ENCODE measurements at regions not wholly inside any gene's neighbourhood (a gene's known extent, or its start where the extent isn't known, plus 50 kb on each side); places are given as distances from the start of the nearest gene placed in this dataset.

GRCh38 chr16:65965628-65966027 is 400.9 kb upstream of the CDH5 start:
- no peak for DNase-seq
- H3K9me3 ChIP-seq = no peaks in the 10 kb centered on the region
- no peak overlapping the region for H3K4me3 ChIP-seq
- TF ChIP-seq CTCF (IDR thresholded peaks at IDR 0.05) (no peak), POLR2A (IDR thresholded peaks at IDR 0.05) (no peak)
- H3K4me1 ChIP-seq = no peaks in the 10 kb centered on the region
- H3K36me3 ChIP-seq = no peaks in the 10 kb centered on the region
- H3K27ac ChIP-seq = no peak overlapping the region
- H3K27me3 ChIP-seq = no peaks in the 10 kb centered on the region

- Histone ChIP-seq H3K27ac (no peak overlapping the region), H3K4me3 (no peak overlapping the region), H3K27me3 (no peaks in the 10 kb centered on the region), H3K4me1 (no peaks in the 10 kb centered on the region), H3K9me3 (no peaks in the 10 kb centered on the region), H3K36me3 (no peaks in the 10 kb centered on the region)
- TF ChIP-seq CTCF (IDR thresholded peaks at IDR 0.05) (no peak), POLR2A (IDR thresholded peaks at IDR 0.05) (no peak)
- DNase-seq = no peak
Measured at GRCh38 chr16:65964752-65965151, 401.7 kb upstream of the CDH5 start.

- no peak for DNase-seq
- no peaks in the 10 kb centered on the region for H3K4me1 ChIP-seq
- H3K27ac ChIP-seq = no peak overlapping the region
- H3K4me3 ChIP-seq = no peak overlapping the region
- no peaks in the 10 kb centered on the region for H3K27me3 ChIP-seq
- no peaks in the 10 kb centered on the region for H3K36me3 ChIP-seq
- TF ChIP-seq POLR2A (IDR thresholded peaks at IDR 0.05) (no peak), CTCF (IDR thresholded peaks at IDR 0.05) (no peak)
- H3K9me3 ChIP-seq = no peaks in the 10 kb centered on the region
Measured at GRCh38 chr16:65961476-65962143, 404.9 kb upstream of the CDH5 start.

GRCh38 chr16:65959983-65960382 is 406.5 kb upstream of the CDH5 start:
- Histone ChIP-seq H3K4me1 (no peaks in the 10 kb centered on the region), H3K27me3 (no peaks in the 10 kb centered on the region), H3K9me3 (no peaks in the 10 kb centered on the region), H3K4me3 (no peak overlapping the region), H3K36me3 (no peaks in the 10 kb centered on the region), H3K27ac (no peak overlapping the region)
- no peak for DNase-seq
- TF ChIP-seq POLR2A (IDR thresholded peaks at IDR 0.05) = no peak
- no peak for TF ChIP-seq CTCF (IDR thresholded peaks at IDR 0.05)

- H3K4me3 ChIP-seq = no peak overlapping the region
- TF ChIP-seq CTCF (IDR thresholded peaks at IDR 0.05) = no peak
- no peak for TF ChIP-seq POLR2A (IDR thresholded peaks at IDR 0.05)
- no peak overlapping the region for H3K27ac ChIP-seq
- no peaks in the 10 kb centered on the region for H3K4me1 ChIP-seq
- no peaks in the 10 kb centered on the region for H3K27me3 ChIP-seq
- no peaks in the 10 kb centered on the region for H3K9me3 ChIP-seq
- DNase-seq = no peak
- H3K36me3 ChIP-seq = no peaks in the 10 kb centered on the region
Measured at GRCh38 chr16:65958086-65958485, 408.4 kb upstream of the CDH5 start.

- no peaks in the 10 kb centered on the region for H3K4me1 ChIP-seq
- DNase-seq = no peak
- H3K27ac ChIP-seq = no peak overlapping the region
- no peaks in the 10 kb centered on the region for H3K36me3 ChIP-seq
- TF ChIP-seq CTCF (IDR thresholded peaks at IDR 0.05) (no peak), POLR2A (IDR thresholded peaks at IDR 0.05) (no peak)
- H3K27me3 ChIP-seq = no peaks in the 10 kb centered on the region
- no peaks in the 10 kb centered on the region for H3K9me3 ChIP-seq
- H3K4me3 ChIP-seq = no peak overlapping the region
Measured at GRCh38 chr16:65956100-65956499, 410.4 kb upstream of the CDH5 start.

Measured in Peyer's patch (tissue), 4 donors.